IPS DF 4.7 (cell line): ENCODE measurements at regions not wholly inside any gene's neighbourhood (a gene's known extent, or its start where the extent isn't known, plus 50 kb on each side); places are given as distances from the start of the nearest gene placed in this dataset.

Source experiments
- DNase-seq: peaks from one replicate; pipeline ENCODE4 v3.0.0-alpha.2; 2013; ENCODE audit warnings: low spot score; ENCODE audit errors: extremely low read depth

DNA sequence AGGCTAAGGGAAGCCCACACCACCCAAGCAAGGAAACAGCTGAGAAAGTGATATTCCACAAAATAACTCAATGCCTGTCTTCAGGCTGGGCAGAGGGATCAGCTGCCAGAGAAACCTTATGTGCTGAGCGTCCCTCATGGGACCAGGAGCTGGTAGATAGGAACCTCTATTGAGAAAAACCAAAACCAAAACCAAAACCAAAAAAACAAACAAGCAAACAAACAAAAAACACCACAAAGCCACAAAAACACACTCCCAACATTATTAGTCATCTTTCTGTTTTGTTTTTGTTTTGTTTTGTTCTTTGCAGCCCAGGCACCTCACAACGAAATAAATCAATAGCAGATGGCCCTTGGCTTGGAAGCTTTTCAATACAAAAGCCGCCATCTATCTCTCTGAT, 760.8 kb upstream of the CELF2 start:
- DNase-seq: no peak

DNA sequence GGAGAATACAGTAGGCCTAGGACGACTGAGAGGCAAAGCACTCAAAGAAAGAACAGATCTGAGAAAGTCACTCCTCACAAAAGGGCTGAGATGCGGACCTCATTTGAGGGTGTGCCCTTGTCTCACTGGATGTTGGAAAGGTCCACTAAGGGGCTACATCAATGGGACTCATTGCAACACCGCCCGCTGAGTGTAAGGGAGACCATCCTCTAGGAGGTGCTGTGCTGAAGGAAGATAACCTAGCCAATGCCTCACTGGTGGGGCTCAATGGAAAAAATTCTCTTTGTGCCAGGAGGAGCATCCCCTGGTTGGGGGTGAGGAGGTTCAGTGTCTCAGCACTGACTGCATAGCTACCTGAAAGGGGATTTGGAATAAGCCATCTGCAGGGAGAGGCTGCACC, 758.7 kb upstream of the CELF2 start:
- DNase-seq: no peak

DNA sequence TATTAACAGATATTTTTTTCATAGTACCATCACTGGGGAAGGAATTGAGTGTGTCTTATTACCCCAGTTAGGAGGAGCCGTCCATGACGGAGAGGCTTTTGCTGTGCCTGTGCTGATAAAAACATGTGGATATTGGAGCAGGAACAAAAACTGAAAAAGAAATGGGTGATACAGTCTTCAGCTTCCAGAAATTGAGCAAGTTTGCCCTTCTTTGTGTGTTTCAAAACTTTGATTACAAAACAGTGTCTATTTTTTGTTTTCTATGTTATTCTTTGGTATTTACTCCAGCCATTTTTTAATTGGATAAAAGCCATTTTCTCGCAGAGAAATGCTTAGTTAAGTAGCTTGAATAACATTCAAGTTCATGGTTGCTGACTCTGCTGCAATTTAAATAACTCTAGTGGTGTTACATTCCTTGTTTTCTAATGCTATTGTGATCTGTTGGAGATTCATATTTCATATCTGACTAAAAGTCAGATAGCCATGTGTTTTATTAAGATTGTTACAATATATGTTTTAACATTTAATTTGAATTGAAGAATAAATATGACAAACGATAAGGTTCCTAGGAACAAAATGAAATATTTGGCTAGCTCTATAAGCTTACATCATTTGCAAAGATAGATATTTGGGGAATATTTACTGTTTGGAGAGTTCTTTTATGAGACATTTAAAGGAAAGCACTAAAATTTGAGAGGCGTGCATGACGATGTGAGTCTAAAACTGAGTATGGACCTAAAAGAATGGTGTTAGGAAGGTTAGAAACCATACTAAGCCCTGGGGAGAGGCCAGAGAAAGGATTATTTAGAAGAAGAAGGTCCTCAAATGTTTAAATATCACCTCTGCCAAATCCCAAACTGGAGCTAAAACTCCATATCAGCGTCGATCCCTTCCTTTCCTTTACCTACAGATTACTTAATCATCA, 747.3 kb upstream of the CELF2 start:
- DNase-seq: no peak

DNA sequence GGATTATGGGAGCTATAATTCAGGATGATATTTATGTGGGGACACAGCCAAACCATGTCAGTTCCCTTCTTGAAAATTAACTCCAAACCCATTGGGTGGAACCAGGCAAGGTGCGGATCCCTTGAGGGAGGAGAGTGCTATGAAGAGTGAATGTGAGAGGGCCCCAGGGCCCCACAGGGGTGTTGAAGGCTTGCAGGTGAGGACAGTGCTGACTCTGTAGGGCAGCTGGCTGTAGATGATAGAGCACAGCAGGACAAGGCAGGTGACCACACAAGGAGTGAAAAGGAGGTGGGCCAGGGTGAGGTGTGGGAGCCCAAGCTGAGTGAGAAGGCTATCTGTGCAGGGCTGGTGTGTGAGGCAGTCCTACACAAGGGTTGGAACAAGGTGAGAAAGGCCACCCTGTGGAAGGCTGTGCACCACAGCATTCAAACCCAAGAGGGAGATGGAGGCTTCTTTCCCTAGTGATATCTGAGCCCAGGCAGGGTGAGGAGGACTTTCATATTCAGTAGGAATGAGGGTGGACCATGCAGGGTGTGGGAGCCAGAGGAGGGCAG, 746.0 kb upstream of the CELF2 start:
- no peak for DNase-seq

DNA sequence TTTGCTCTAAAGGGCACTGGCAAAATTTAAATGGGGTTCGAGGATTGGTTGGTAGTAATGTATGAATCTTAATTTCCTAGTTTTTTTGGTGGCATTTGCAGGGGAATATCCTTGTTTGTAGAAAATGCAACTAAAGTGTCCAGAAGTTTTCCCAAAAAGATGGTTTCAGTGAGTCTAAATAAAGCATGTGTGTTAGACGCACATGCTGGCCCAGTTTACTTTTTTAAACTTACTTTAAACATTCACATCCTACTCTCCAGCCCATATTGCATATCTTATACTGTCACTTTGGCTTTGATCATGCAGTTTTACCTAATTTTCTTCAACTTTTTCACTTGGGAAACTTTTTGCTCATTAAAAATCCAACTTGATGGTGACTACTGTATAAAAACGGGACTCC, 744.0 kb upstream of the CELF2 start:
- no peak for DNase-seq

DNA sequence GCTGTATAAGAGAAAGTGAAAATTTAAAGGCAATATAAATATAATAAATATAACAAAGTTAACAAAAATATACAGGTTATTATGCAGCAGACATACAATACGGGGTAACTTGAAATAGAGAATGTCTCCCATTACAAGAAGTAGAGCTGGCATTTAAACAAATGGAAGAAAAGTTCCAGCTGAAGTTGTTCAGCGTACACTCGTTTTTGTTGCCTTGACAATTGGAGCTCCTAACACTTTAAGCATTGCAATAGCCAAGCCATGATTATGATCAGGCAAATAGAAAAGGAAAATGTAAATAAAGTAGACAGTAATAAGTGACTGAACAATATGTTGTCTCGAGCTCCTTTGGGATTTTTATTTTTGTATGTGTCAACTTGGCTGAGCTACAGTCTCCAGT, 737.8 kb upstream of the CELF2 start:
- no peak for DNase-seq

DNA sequence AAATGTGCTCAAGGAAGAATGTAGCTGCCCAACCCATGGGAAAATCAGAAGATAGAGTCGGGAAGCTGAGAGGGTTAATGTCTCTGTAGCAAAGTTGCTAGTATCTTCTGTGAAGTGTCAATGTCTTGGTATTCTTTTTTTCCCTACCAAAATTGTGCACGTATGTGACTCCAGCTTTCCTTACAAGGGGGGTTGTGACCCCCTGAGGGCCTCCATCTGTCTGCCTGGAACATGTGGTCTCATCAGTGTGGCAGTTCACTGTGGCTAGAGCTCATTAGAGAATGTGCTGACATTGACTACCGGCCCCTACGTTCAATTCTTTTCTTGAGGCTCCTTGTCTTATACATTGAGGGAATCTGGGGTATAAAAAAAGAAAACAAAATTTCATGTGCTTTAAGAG, 725.2 kb upstream of the CELF2 start:
- DNase-seq: no peak

DNA sequence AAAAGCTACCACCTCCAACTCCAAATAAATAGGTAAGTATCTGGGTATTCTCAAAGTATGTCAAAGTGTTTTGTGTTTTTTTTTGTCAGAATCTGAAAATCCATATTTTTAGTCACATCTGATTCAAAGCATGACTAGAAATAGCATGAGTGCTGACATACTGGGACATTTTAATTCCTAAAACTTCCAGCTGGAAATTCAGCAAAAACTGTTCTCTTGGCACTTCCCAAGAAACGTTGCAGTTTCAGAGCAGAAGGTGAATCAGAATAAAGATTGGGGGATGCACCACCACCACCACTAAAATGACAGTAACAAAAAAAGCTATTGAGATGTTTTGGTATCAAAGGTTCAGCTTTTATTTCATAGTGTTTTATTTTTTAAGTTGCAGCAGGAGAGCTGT, 724.6 kb upstream of the CELF2 start:
- no peak for DNase-seq

DNA sequence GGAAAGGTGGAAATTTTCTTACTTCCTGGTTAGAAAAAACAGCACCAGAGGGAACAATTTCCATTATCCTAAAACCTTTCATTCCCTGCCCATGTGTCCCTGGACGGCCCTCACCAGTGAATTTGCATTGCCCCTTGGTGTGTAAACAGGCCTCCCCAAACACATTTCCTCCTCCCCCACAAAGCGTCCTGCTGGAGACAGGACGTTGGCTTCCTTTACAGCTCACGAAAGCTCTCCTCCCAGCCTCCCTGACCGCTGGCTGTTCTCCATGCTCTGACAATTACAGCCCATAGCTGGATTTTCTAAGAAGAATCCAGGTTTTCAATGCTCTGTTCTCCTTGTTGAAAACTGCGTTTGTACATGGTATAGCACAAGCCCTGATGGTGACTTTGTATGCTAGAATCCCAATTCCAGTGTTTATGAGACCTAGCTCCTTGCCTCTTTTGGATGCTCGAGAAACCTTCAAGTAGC, 724.2 kb upstream of the CELF2 start:
- no peak for DNase-seq

DNA sequence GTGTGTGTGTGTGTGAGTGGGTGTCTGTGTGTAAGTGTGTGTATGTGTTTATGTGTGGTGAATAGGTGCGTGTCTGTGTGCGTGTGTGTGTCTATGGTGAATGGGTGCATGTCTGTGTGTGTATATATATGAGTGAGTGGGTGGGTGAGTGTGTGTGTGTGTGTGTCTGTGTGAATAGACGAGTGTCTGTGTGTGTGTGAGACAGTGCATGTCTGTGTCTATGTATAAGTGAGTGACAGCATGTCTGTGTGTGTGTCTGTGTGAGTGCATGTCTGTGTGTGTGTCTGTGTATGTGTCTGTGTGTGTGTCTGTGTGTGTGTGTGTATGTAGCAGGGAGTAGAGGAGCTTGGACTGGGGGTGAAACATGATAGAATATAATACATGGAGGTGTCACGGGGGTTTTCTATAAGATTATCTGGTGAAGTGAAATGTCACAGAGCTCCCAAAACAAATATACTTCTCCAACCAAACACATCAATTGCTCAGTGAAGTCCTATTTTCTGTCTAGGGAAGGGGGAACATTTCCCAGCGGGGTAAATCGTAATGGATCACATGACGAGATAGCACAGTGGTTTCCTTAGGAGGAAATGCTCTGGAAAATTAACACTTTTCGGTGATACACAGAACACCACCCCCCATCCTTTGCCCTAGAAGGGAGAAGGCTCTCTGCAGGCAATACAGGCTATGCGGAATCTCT, 723.3 kb upstream of the CELF2 start:
- DNase-seq: no peak

DNA sequence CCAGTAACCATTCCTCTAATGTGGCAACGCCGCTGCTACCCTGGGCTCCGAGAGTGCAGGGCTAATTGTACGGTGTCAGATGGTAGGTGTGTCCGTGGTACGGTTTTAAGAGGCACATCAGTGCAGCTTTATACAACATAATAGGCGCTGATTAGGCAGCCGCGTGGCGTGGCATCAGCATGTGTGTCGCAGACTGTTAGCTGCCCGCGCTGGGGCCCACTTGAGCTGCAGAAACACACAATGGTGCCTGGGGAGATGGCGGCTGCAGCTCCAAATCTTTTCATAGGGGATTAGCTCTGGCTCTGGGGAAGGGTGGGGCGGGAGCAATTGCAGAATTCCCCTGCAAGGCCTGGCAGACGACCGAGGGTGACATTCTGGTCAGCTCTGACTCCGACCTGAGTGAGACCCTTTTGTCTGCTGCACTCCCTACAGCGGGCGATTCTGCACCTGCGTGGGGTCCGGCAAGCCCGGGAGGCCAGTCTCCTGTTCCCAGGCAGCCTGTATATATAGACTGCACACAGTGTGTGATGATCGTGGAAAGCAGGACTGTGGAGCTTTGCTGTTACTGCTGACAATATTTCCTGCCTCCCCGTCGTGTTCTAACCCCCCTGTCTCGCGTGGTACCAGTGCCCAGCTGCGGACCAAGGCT, 722.7 kb upstream of the CELF2 start:
- no peak for DNase-seq

DNA sequence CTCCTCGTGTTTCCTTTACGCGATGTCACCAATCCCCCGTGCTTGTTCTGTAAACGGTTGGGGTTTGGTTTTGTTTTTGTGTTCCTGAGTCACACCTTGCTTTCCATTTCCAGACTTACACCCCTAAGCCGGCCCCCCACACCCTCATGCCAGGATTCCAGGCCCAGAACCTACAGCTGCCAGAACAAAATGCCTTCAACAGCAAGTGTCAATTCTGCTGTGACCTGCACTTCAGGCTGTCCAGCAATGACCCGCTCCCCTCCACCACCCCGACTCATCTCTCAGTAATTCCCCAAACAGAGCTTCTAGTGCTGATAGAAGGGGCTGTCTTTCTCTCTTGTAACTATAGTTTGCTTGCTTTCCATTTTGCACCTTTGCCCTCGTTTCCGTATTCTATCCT, 722.1 kb upstream of the CELF2 start:
- DNase-seq: no peak

DNA sequence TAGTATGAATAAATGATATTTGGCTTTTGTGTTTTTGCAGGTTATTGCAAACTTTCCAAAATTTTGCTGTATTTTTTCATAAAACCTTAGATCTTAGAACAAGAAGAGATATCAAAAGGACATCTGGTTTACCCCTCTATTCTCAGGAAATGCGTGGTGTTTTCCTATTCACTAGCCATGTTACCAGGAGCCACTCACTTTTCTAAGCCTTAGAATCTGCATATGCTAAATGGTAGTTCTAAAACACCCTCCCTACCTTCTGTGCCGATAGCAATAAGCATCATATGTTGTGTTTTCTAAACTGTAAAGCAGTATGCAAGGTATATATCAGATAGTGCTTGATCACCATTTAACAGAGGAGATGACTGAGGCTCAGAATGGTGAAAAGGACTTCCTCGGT, 715.0 kb upstream of the CELF2 start:
- no peak for DNase-seq

DNA sequence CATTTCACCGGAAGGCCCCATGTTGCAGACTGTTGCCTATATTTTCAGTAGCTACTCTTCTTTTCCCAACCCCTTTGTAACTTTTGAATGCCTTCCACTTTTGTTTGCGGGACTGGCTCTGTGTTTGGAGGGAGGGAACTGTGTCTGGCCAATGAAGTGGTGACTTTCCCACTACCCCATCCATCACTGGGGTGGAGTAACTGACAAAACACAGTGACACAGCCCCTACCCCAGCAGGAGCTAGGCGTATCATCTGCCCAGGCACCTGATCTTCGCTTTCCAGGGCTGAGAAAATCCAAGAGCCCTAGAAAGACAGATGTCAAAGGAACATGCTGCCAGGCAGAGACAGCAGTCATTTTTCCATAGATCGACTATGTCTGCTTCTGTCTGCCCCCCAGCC, 710.6 kb upstream of the CELF2 start:
- DNase-seq: no peak

DNA sequence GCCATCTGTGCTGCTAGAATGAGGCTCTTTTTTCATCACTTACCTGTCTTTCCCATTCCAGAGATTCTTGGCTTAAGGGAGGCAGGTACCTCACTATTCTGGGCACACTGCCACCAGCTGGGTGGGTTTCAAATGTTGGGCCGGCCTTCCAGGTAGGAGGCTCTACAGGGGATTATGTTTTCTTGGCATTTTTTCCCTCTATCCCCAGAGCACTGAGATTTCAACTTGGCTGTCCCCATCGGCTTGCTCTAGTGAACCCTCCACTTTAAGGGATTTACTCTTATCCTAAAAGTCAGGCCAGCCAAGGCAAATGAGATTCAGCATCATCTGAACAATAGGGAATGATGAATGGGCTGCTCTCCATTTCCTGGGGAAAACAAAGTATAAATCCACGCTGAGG, 710.1 kb upstream of the CELF2 start:
- DNase-seq: no peak

DNA sequence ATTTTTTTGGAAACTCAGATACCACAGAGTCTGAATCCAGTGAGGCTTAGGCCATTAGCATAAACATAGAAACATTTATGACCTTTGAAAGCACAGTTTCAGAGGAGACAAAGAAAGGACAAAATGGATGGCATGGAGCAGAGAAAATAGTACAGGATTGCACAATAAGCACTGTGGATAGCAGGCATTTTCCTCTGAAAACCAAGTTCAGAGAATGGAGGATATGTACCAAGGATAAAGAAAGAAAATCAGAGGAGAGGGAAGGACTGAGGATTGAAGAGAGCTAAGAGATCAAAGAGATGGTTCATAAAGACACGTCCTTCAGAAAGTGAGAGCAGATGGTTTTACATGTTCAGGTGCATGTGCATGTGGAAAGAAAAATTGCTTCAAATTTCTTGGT, 707.2 kb upstream of the CELF2 start:
- DNase-seq: no peak

DNA sequence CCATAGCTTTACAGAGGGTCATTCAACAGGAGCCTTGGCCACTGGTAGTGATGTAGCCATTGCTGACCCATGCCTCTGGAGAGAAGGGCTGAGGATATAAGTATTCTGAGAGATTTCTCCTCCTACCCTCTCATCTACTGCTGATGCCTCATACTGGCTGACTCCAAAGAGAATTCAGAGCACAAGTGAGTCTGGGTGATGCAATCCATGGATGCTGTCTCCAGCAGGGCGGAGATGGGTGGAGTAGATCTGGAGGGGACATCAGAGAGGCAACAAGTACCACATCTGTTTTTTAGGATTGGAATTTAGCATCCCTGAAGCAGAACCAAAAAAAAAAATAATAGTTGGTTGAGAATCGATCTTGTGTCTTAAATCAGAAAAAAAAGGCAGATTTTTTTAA, 705.7 kb upstream of the CELF2 start:
- DNase-seq: no peak

DNA sequence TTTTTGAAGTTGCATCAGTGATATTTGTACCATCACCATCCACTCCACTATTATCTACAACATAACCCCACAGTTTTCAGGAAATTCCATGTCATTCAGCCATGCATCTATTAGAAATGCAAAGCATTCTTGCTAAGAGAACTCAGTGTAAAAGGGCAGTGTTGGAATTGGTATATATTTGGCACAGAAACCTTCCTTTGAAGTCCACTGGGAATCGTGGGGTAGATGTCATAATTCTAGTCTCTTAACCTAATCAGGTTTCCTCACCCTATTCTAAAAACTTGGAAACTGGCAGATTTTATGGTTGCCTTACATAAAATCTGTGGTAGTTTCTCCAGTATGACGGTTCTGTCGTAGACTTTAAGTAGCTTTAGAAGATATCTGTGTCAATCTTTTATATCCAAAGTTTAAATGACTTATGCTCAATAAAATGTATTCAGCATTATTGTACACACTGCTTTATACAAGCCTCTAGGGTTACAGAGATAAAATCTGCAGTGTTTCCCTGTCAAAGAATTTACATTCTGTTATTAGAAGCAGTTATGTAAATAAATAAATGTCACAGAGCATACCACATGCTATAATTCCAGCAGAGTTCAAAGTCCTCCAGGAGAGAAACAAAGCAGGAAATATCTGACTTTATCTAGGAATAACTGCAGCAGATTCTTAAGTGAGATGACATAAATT, 704.4 kb upstream of the CELF2 start:
- no peak for DNase-seq

DNA sequence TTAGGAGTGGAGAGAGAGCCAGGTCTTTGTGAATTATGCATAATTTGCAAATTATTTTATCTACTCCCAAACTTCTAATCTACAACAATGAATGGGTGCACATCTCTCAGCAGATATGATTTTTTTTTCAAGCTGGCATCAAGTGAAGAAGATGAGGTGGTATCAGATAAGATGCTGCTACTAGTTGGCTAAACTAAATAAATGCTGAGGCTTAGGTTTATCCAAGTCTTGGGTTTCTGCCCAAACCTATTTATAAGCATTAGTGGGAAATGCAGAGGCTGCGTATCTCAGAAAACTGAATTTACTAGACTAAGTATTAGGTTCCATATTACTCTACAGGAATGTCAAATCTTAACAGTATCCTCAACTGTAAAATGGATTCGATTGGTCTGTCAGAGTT, 703.0 kb upstream of the CELF2 start:
- DNase-seq: no peak

DNA sequence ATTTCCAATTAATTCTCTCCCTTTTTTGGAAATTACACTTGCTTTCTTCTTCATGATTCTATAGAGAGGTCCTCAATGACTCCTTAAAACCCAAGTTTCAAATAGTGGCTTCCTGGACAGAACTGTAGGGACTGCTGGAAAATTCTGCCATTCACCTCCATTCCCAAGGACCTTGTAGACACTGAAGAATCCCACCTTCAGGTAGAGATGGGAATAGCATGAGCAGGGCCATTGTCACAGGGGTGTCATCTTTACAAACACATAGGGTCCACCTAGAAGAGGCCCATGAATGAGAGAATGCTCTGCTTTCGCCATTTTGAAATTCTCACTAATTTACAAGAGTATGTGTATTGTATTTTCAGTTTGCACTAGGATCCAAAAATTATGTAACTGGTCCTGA, 701.7 kb upstream of the CELF2 start:
- no peak for DNase-seq

DNA sequence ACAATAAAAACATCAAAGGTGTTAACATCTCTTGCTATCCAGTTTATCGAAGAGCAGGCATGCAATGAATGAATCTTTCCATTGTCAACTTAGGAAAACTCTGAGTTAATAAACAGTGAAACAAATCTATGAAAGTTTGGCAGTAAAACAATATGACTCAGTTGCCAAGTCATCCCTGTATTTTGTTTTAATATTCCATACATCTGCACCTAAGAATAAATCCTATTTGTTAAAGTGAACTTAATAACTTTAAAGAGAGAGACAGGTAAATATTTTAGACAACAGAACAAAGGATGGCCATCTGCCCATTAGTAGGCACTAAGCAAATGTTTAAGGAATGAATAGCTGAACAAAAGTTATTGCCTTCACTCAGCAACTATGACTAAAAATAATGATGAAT, 700.5 kb upstream of the CELF2 start:
- no peak for DNase-seq
